H9 (cell line): ENCODE measurements at regions not wholly inside any gene's neighbourhood (a gene's known extent, or its start where the extent isn't known, plus 50 kb on each side); places are given as distances from the start of the nearest gene placed in this dataset.

Source experiments
- DNase-seq: peaks from one replicate; pipeline ENCODE4 v3.0.0-alpha.2; 2017
- H2AFZ ChIP-seq: one replicate; pipeline ENCODE4 v1.6.1; 2013; ENCODE audit warnings: mild to moderate bottlenecking, low read length, control low read depth, moderate library complexity
- H2AK5ac ChIP-seq: 2 replicates; pipeline ENCODE4 v1.6.1; 2013; ENCODE audit warnings: low read length, control low read depth, mixed read lengths; ENCODE audit not compliant: insufficient read length
- H2BK120ac ChIP-seq: one replicate; pipeline ENCODE4 v1.6.1; 2013; ENCODE audit warnings: low read depth, mild to moderate bottlenecking, low read length, control low read depth, inconsistent platforms; ENCODE audit not compliant: poor library complexity, severe bottlenecking
- H2BK12ac ChIP-seq: 2 replicates; pipeline ENCODE4 v1.6.1; 2013; ENCODE audit warnings: low read length, control low read depth, mixed read lengths, low read depth; ENCODE audit not compliant: insufficient read length
- H2BK15ac ChIP-seq: 2 replicates; pipeline ENCODE4 v1.6.1; 2013; ENCODE audit warnings: low read depth, low read length, control low read depth
- H2BK20ac ChIP-seq: one replicate; pipeline ENCODE4 v1.6.1; 2013; ENCODE audit warnings: low read depth, mild to moderate bottlenecking, low read length, control low read depth, inconsistent platforms; ENCODE audit not compliant: poor library complexity, severe bottlenecking
- H2BK5ac ChIP-seq: 2 replicates; pipeline ENCODE4 v1.6.1; 2013; ENCODE audit warnings: low read length, control low read depth, mixed read lengths; ENCODE audit not compliant: insufficient read length
- H3K14ac ChIP-seq: 2 replicates; pipeline ENCODE4 v1.6.1; 2013; ENCODE audit warnings: low read length, control low read depth; ENCODE audit not compliant: insufficient read depth
- H3K18ac ChIP-seq: 2 replicates; pipeline ENCODE4 v1.6.1; 2013; ENCODE audit warnings: low read depth, mild to moderate bottlenecking, mixed read lengths, low read length, control low read depth; ENCODE audit not compliant: insufficient read length
- H3K23ac ChIP-seq: 2 replicates; pipeline ENCODE4 v1.6.1; 2013; ENCODE audit warnings: low read length, control low read depth, mixed read lengths, low read depth; ENCODE audit not compliant: insufficient read length
- H3K23me2 ChIP-seq: 2 replicates; pipeline ENCODE4 v1.6.1; 2013; ENCODE audit warnings: low read depth, mild to moderate bottlenecking, mixed read lengths, low read length, control low read depth; ENCODE audit not compliant: insufficient read length, poor library complexity, severe bottlenecking
- H3K27ac ChIP-seq: 2 replicates; pipeline ENCODE4 v1.5.1; 2013; ENCODE audit warnings: low read length, control low read depth, mixed read lengths, low read depth; ENCODE audit not compliant: insufficient read length
- H3K27me3 ChIP-seq: 2 replicates; pipeline ENCODE4 v1.6.1; 2013; ENCODE audit warnings: low read length, control low read depth, inconsistent platforms; ENCODE audit not compliant: insufficient read depth
- H3K4ac ChIP-seq: 2 replicates; pipeline ENCODE4 v1.6.1; 2013; ENCODE audit warnings: low read depth, mild to moderate bottlenecking, control low read depth, inconsistent platforms, low read length, moderate library complexity
- H3K4me1 ChIP-seq: 2 replicates; pipeline ENCODE4 v1.6.1; 2013; ENCODE audit warnings: low read length, control low read depth, inconsistent platforms; ENCODE audit not compliant: insufficient read depth
- H3K4me2 ChIP-seq: 2 replicates; pipeline ENCODE4 v1.6.1; 2013; ENCODE audit warnings: low read length, control low read depth, mixed read lengths; ENCODE audit not compliant: insufficient read length, insufficient read depth
- H3K56ac ChIP-seq: 2 replicates; pipeline ENCODE4 v1.6.1; 2013; ENCODE audit warnings: low read depth, mild to moderate bottlenecking, mixed read lengths, low read length, control low read depth; ENCODE audit not compliant: insufficient read length
- H3K79me1 ChIP-seq: 2 replicates; pipeline ENCODE4 v1.6.1; 2013; ENCODE audit warnings: low read depth, mild to moderate bottlenecking, moderate library complexity, low read length, control low read depth, inconsistent platforms; ENCODE audit not compliant: insufficient read depth, poor library complexity, severe bottlenecking
- H3K79me2 ChIP-seq: 2 replicates; pipeline ENCODE4 v1.6.1; 2013; ENCODE audit warnings: low read length, control low read depth, inconsistent platforms; ENCODE audit not compliant: insufficient read depth
- H3K9ac ChIP-seq: 2 replicates; pipeline ENCODE4 v1.6.1; 2013; ENCODE audit warnings: low read length, control low read depth, mixed read lengths; ENCODE audit not compliant: insufficient read length; ENCODE audit errors: extremely low read depth
- H3K9me3 ChIP-seq: one replicate; pipeline ENCODE4 v1.6.1; 2013; ENCODE audit warnings: low read depth, low read length, inconsistent platforms; ENCODE audit not compliant: control insufficient read depth
- H3T11ph ChIP-seq: one replicate; pipeline ENCODE4 v1.6.1; 2013; ENCODE audit warnings: mild to moderate bottlenecking, low read length, control low read depth, inconsistent platforms
- H4K20me1 ChIP-seq: one replicate; pipeline ENCODE4 v1.6.1; 2013; ENCODE audit not compliant: control insufficient read depth, insufficient read length, insufficient read depth
- H4K5ac ChIP-seq: 2 replicates; pipeline ENCODE4 v1.6.1; 2013; ENCODE audit warnings: low read depth, mild to moderate bottlenecking, mixed read lengths, low read length, control low read depth; ENCODE audit not compliant: insufficient read length
- H4K8ac ChIP-seq: replicated peaks from 2 replicates; pipeline ENCODE4 v1.6.1; 2013; ENCODE audit warnings: low read length, control low read depth, mixed read lengths, low read depth; ENCODE audit not compliant: insufficient read length
- H4K91ac ChIP-seq: 2 replicates; pipeline ENCODE4 v1.6.1; 2013; ENCODE audit warnings: low read depth, mild to moderate bottlenecking, moderate library complexity, mixed read lengths, low read length, control low read depth; ENCODE audit not compliant: insufficient read length
- H3K27ac Mint-ChIP-seq, 3 experiments: 2 replicates in 2 of 3; 3 replicates in 1 of 3; pipeline ENCODE4 v1.8.0; 2020 to 2021; ENCODE audit warnings: mixed read lengths in 3 of 3, mild to moderate bottlenecking in 1 of 3, moderate library complexity in 1 of 3
- H3K27me3 Mint-ChIP-seq: 2 replicates; pipeline ENCODE4 v1.8.0; 2021; ENCODE audit warnings: low read depth, mild to moderate bottlenecking, moderate library complexity, mixed read lengths
- H3K36me3 Mint-ChIP-seq, 3 experiments: 2 replicates in 2 of 3; 3 replicates in 1 of 3; pipeline ENCODE4 v1.8.0; 2020 to 2021; ENCODE audit warnings: low read depth in 3 of 3, mixed read lengths in 3 of 3; ENCODE audit not compliant: insufficient read depth in 1 of 3
- H3K4me1 Mint-ChIP-seq, 2 experiments: 2 replicates each; pipeline ENCODE4 v1.8.0; 2020; ENCODE audit warnings: mixed read lengths in 2 of 2
- H3K4me3 Mint-ChIP-seq, 2 experiments: 2 replicates in 1 of 2; 3 replicates in 1 of 2; pipeline ENCODE4 v1.8.0; 2020 to 2021; ENCODE audit warnings: mild to moderate bottlenecking in 2 of 2, mixed read lengths in 2 of 2, moderate library complexity in 1 of 2
- H3K9me3 Mint-ChIP-seq, 2 experiments: 2 replicates in 1 of 2; 3 replicates in 1 of 2; pipeline ENCODE4 v1.8.0; 2020; ENCODE audit warnings: mild to moderate bottlenecking in 2 of 2, mixed read lengths in 2 of 2, moderate library complexity in 1 of 2
- CTCF ChIP-seq: fragments of 200-600 bp; sonication (generic); conservative IDR thresholded peaks from 3 replicates; pipeline ENCODE4 v1.8.0; 2021; ENCODE audit warnings: antibody characterized with exemption, mild to moderate bottlenecking
- WGBS: extraction: QIAGEN DNeasy Blood & Tissue Kit; methylation state at CpG from one replicate; pipeline ENCODE4 v1.1.7; 2013; ENCODE audit warnings: missing lambda C conversion rate, low lambda C conversion rate, mixed read lengths; ENCODE audit not compliant: insufficient read length; ENCODE audit errors: extremely low coverage; 5-methylcytosine and 5-hydroxymethylcytosine counted together

- no peaks in the 10 kb centered on the region for H3K4me1 ChIP-seq
- no peak overlapping the region for H2AFZ ChIP-seq
- no peak overlapping the region for H4K5ac ChIP-seq
- no peak overlapping the region for H3K14ac ChIP-seq
- no CpG with 5 or more reads among the region's 3 CpGs for WGBS
- no peak overlapping the region for H4K8ac ChIP-seq
- no peak overlapping the region for H3K4me3 Mint-ChIP-seq
- H3K9ac ChIP-seq: no peak overlapping the region
- no peak overlapping the region for H3K18ac ChIP-seq
- no peak overlapping the region for H3K4me2 ChIP-seq
- TF ChIP-seq CTCF: no peak
- no peak overlapping the region for H3K27ac ChIP-seq
- H2BK12ac ChIP-seq: no peak overlapping the region
- H2AK5ac ChIP-seq: no peak overlapping the region
- peaks cover 5 to 6% of the 10 kb centered on the region in 2 experiments; a peak in 2 of 4 replicates for H3K4me1 Mint-ChIP-seq
- no peaks in the 10 kb centered on the region for H3K9me3 Mint-ChIP-seq
- H3T11ph ChIP-seq: no peak overlapping the region
- no peaks in the 10 kb centered on the region for H3K23me2 ChIP-seq
- no peak overlapping the region for H3K23ac ChIP-seq
- H2BK120ac ChIP-seq: no peak overlapping the region
- no peaks in the 10 kb centered on the region for H3K9me3 ChIP-seq
- H3K56ac ChIP-seq: no peak overlapping the region
- no peak overlapping the region for H2BK15ac ChIP-seq
- no peaks in the 10 kb centered on the region for H3K79me1 ChIP-seq
- H3K27me3 ChIP-seq: no peaks in the 10 kb centered on the region
- no peak overlapping the region for H3K27ac Mint-ChIP-seq
- H2BK5ac ChIP-seq: no peak overlapping the region
- H3K36me3 Mint-ChIP-seq: no peaks in the 10 kb centered on the region; a peak in 1 of 7 replicates
- no peak for DNase-seq
- H3K4ac ChIP-seq: no peak overlapping the region
- no peak overlapping the region for H4K91ac ChIP-seq
- H3K27me3 Mint-ChIP-seq: peaks cover 10% of the 10 kb centered on the region
- no peak overlapping the region for H2BK20ac ChIP-seq
- H3K79me2 ChIP-seq: no peaks in the 10 kb centered on the region
- no peaks in the 10 kb centered on the region for H4K20me1 ChIP-seq
Observed at GRCh38 chr21:41667136-41667535, 99.7 kb downstream of the RIPK4 start.
